GM12872 (cell line): ENCODE measurements at regions not wholly inside any gene's neighbourhood (a gene's known extent, or its start where the extent isn't known, plus 50 kb on each side); places are given as distances from the start of the nearest gene placed in this dataset.

Experiments
- CTCF ChIP-seq: IDR thresholded peaks from 3 replicates; pipeline ENCODE4 v1.5.1; 2011; ENCODE audit warnings: low read depth, mild to moderate bottlenecking, low read length, moderate library complexity; ENCODE audit not compliant: insufficient read depth

GRCh38 chr1:216924732-216925131 lies 201.5 kb upstream of the ESRRG start:
- TF ChIP-seq CTCF: no peak

- TF ChIP-seq CTCF: no peak
These were observed 200.4 kb upstream of the ESRRG start for GRCh38 chr1:216923601-216924000.

DNA sequence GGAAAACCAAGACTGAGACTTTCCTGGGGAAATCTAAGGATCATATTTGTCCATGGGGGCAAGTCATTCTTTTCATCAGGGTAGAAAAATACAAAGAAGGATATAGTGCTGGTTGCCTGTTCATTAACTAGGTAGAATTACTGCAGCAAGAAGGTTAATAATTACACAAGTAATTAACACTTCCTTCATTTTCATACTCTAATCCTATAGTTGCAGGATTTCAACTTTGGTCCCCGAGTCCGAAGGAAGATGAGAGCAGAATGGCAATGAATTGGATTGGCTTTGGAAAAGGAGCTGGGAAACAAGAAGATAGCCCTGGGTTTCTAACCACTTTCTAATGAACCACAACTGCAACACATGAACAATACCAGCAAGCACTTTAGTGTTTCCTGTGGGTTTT lies 199.2 kb upstream of the ESRRG start:
- no peak for TF ChIP-seq CTCF

- no peak for TF ChIP-seq CTCF
These were observed 198.6 kb upstream of the ESRRG start for GRCh38 chr1:216921866-216922265.

- no peak for TF ChIP-seq CTCF
These were observed 196.1 kb upstream of the ESRRG start for GRCh38 chr1:216919060-216919970.

DNA sequence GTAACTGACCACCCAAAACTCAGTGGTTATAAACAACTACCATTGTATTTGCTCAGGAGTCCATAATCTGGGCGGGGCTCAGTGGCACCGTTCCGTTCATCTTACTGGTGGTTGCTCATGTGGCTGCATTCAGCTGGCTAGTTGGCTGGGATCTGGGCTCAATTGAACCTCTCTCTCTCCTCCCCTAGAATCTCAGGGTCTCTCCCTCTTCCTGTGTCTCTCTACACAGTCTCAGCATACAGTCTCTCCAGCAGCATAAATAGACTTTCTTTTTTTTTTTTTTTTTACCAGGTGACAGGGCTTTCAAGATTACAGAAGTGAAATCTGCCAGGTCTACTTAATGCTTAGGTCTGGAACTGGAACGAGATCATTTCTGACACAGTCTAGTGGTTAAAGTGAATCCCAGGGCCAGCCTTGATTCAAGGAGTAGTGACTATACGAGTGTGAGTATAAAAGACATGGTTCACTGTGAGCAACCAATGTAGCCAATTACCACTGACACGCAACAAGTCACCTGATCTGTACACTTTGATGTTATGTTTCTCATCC lies 193.7 kb upstream of the ESRRG start:
- TF ChIP-seq CTCF: no peak

GRCh38 chr1:216914974-216915373 lies 191.7 kb upstream of the ESRRG start:
- TF ChIP-seq CTCF: no peak
